ENCODE measurements at regions not wholly inside any gene's neighbourhood (a gene's known extent, or its start where the extent isn't known, plus 50 kb on each side); places are given as distances from the start of the nearest gene placed in this dataset.

GRCh38 chr5:135185481-135186065 lies 151.5 kb upstream of the PITX1 start:
- TF ChIP-seq ZHX2 (IDR thresholded peaks at IDR 0.05; ENCODE audit: low read depth), result no peak
- TF ChIP-seq ZHX2 (CRISPR knock-in tag; IDR thresholded peaks at IDR 0.05; ENCODE audit: borderline replicate concordance), result no peak
- 0 out of 2 replicates have a peak, but pooled peaks have one; percentile 3 for TF ChIP-seq RFX1 (IDR thresholded peaks at IDR 0.05)
- TF ChIP-seq HDAC1 (CRISPR knock-in tag; IDR thresholded peaks at IDR 0.05), result no peak
- TF ChIP-seq ZFP62 (CRISPR knock-in tag; IDR thresholded peaks at IDR 0.05), result no peak
- no peak for TF ChIP-seq ZNF552 (CRISPR knock-in tag; IDR thresholded peaks at IDR 0.05; ENCODE audit: borderline replicate concordance)
- no peak for TF ChIP-seq ZNF883 (CRISPR knock-in tag; IDR thresholded peaks at IDR 0.05; ENCODE audit: not compliant biosample characterization)
- TF ChIP-seq TERF1 (CRISPR knock-in tag; IDR thresholded peaks at IDR 0.05), result no peak
- H3K9ac ChIP-seq (ENCODE audit: insufficient read depth, low read depth, low read length), result no peak overlapping the region
- H3K36me3 ChIP-seq (replicated peaks in 1 of 2; ENCODE audit: control insufficient read depth in 1 of 2, insufficient read depth in 2 of 2, low read length in 2 of 2), result no peaks in the 10 kb centered on the region
- no peaks in the 10 kb centered on the region for H3K9me3 ChIP-seq (ENCODE audit: low read length)
- H3K4me2 ChIP-seq (ENCODE audit: low read depth, low read length), result no peak overlapping the region
- H3K4me1 ChIP-seq (ENCODE audit: insufficient read depth, low read length), result peaks cover 10% of the 10 kb centered on the region
- FAIRE-seq (no peak), ATAC-seq (no peak), DNase-seq (ENCODE audit: low spot score) (no peak)
- ChIA-PET CTCF (ENCODE audit: low intra/inter-chr PET ratio, low total read pairs) (no interaction called here), POLR2A (interaction anchor here (0.7 kb wide), 1 partner anchor 153 kb away, joined by 3 read pairs; no protein-coding TSS in a partner anchor)
- 95% methylated on average over 6 of the region's 6 CpGs for WGBS (ENCODE audit: low lambda C conversion rate)
- no peaks in the 10 kb centered on the region for H3K27me3 ChIP-seq (ENCODE audit: control insufficient read depth in 1 of 2, insufficient read depth in 2 of 2, low read length in 2 of 2)
- no peaks in the 10 kb centered on the region for H4K20me1 ChIP-seq (ENCODE audit: insufficient read depth, low read length)
- H3K4me3 ChIP-seq (replicated peaks in 1 of 3; ENCODE audit: insufficient read depth in 1 of 3, low read depth in 2 of 3, low read length in 3 of 3), result no peak overlapping the region
- H3K27ac ChIP-seq (ENCODE audit: extremely low read length, insufficient read depth, low read length), result no peak overlapping the region
- H3K79me2 ChIP-seq (ENCODE audit: insufficient read depth, low read length), result no peaks in the 10 kb centered on the region
- intact Hi-C loops (cut with micrococcal nuclease; ENCODE audit: unreplicated experiment), result no loop called here
- H2AFZ ChIP-seq (ENCODE audit: low read length), result no peak overlapping the region
- no TSS peak for BruUV-seq (replicated peaks)
- in situ Hi-C loops (cut with HindIII; ENCODE audit: extremely low pct_ligation_motif_present, low pct_unique_long_range_greater_than_20kb), result loop anchor here (10.0 kb wide), 1 partner anchor 151 kb away; the partner anchor contains the start of gene PITX1

Data from HepG2 (cell line).